RCC 7860 (cell line): ENCODE measurements at regions not wholly inside any gene's neighbourhood (a gene's known extent, or its start where the extent isn't known, plus 50 kb on each side); places are given as distances from the start of the nearest gene placed in this dataset.

Source experiments
- DNase-seq: peaks from one replicate; pipeline ENCODE4 v3.0.0-alpha.2; 2015; ENCODE audit warnings: low spot score
- FAIRE-seq: peaks from 2 replicates; lab custom pipeline; 2012; peaks lifted over from hg19 to GRCh38; lab: Jason Lieb, UNC

- FAIRE-seq: no peak
Observed at GRCh38 chr18:39699340-39699964, 2133.9 kb upstream of the CELF4 start.

GRCh38 chr18:39698436-39698835 lies 2132.8 kb upstream of the CELF4 start:
- DNase-seq (no peak), FAIRE-seq (no peak)

More at GRCh38 chr18:39699340-39699964, 2133.9 kb upstream of the CELF4 start:
- DNase-seq: no peak

DNA sequence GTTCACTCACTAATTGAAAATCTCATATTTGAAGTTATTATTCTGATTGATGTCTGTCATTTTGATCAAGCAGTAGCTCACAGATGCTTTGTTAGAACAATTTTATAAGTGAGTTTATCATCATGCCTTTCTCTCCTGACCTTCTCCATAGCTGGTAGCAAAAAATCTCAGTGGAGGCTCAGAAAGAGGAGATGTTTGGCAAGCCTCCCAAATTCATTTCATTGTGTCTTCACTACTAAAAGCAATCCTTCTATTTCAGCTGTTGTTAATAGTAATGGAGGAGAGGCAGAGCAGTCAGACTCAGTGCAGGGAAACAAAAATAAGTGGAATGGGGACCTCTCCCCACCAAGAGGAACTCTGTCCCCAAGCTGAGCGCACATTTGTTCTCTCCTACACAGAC lies 2127.8 kb upstream of the CELF4 start:
- FAIRE-seq: no peak

DNA sequence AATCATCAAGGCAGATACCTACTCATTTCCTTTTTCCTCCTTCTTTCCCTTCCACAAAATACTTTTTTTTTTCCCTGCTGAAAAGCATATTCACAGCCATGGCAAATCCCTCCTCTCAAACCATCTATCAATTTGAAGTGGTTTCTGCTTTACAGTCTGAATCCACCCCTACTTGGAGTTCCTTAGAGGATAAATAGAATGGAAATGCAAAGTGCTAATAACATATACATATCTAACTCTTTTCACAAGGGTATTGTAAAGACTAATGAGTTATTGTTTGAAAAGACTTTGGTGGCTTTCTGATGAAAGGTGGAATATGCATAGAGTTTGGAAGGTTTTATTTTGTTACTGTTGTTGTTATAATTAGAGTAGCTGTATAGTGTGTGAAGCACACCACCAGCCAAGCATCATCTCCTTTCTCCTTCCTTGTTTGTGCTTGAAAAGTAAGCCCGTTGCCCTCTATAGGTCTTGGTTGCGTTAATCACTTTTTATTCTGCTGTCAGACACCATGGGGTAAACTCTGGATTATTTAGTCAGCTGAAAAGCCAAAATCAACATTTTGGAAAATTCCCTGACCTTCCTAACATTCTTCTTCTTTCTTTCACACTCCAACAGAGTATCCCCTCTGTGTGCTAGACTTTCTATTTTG lies 2126.9 kb upstream of the CELF4 start:
- no peak for DNase-seq
- no peak for FAIRE-seq

More for the DNA sequence above, 2127.8 kb upstream of the CELF4 start:
- no peak for DNase-seq

- DNase-seq (no peak), FAIRE-seq (no peak)
Observed at GRCh38 chr18:39685303-39685902, 2119.8 kb upstream of the CELF4 start.

GRCh38 chr18:39681061-39681460 lies 2115.5 kb upstream of the CELF4 start:
- FAIRE-seq (no peak), DNase-seq (no peak)

DNA sequence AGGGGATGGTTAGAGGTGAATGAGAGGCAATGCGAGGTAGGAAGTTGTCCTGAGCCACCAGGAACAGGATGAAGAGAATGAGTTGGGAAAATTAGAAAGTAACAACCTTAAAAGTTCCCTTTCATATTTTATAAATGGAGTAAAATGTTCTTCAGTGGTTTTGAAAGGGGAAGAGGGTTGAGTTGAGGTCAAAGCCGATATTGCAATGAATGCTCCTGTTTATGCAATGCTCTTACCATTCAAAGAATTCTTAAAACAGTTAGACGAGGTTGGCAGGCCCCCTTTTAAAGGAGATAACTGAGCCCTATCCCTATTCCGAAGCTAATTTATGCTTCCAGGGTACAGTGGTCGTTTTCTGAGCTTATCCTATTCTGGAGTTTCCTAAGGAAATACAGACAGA lies 2110.3 kb upstream of the CELF4 start:
- FAIRE-seq: no peak

GRCh38 chr18:39675368-39675767 lies 2109.8 kb upstream of the CELF4 start:
- DNase-seq (no peak), FAIRE-seq (no peak)

More for the DNA sequence above, 2110.3 kb upstream of the CELF4 start:
- no peak for DNase-seq

DNA sequence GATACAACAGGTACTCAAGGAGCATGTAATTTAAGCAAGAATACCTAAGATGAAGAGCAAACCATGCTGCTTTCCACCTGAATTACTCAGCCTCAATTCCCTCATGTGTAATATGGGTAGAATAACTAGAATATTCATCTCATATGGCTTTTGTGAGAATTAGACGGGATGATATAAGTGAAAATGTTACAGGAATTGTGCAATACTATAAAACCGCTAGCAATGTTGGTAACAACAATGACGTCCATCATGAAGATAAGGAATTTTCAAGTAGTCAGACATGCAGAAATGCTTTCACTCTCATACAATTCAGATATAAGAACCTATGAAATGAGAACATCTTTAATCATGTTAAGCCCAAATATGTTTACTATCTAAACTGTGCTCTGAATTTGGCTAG lies 2106.6 kb upstream of the CELF4 start:
- DNase-seq (no peak), FAIRE-seq (no peak)

GRCh38 chr18:39667905-39668304 lies 2102.3 kb upstream of the CELF4 start:
- DNase-seq (no peak), FAIRE-seq (no peak)

DNA sequence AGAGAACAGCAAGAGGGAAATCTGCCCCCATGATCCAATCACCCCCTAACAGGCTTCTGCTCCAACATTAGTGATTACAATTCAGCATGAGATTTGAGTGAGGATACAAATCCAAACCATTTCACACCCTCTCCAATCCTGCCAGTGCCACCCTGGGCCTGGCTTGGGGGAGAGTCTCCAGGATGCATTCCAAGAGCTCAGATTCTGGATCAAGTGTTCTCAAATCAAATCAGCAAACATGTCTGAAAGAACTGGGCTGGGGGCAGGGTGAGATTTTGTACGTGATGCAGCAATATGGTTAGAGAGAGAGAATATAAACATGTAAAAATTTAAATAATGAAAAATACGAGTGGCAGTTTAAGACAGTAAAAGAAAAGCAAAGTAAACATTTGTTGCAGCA lies 2100.9 kb upstream of the CELF4 start:
- FAIRE-seq (no peak), DNase-seq (no peak)

- FAIRE-seq: no peak
- DNase-seq: no peak
Observed at GRCh38 chr18:39661856-39662366, 2096.3 kb upstream of the CELF4 start.

DNA sequence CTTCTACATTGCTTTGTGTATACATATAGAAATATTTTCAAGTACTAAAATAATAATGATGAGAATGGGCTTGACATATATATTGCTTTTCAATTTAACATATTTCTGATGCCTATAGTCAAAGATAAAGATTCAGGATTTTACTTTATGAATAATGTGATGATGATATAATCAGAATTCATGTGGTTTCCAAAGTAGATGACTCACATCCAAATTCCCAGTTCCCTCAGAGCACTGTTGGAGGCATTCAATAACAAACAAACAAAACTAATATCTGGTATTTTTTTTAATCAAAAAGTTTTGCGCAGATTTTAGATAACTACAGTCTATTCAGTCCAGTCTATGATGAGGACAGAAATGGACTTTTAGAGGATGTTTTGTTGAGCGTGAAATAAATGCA lies 2094.5 kb upstream of the CELF4 start:
- DNase-seq: no peak
- no peak for FAIRE-seq

DNA sequence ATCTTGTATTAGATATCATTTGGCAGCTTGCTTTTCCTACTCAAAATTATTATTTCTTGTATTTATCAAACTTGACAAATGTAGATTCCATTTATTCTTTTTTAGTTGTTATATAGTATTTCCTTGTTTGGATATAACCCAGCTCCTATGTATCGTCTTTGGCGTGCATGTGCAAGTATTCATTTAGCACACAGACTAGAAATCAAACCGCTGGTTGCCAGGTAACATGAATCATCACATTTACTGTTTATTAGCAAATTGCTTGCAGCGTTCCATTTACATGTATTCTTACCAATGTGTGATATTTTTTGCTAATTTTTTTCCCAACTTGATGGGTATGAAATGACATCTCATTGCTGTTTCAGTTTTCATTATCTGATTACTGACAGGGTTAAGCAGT lies 2089.7 kb upstream of the CELF4 start:
- FAIRE-seq: no peak
- DNase-seq: no peak

DNA sequence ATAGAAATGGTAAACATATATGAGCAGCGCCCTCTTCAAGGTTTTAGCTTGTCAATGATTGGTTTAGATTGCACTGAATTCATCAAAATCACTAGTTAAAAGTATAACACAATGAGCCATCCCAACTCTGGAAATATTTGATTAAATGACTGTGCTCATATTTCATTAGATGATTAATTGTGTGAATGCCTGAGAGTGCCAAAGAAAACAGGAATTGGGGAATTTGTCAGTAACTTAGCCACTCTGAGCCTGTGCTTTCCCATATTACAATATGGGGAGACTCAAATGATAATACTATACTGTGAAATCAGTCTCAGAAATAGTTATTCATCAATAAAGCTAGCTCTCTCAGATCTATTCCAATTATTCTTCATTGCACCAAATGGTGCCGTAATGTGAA lies 2087.6 kb upstream of the CELF4 start:
- FAIRE-seq (no peak), DNase-seq (no peak)

DNA sequence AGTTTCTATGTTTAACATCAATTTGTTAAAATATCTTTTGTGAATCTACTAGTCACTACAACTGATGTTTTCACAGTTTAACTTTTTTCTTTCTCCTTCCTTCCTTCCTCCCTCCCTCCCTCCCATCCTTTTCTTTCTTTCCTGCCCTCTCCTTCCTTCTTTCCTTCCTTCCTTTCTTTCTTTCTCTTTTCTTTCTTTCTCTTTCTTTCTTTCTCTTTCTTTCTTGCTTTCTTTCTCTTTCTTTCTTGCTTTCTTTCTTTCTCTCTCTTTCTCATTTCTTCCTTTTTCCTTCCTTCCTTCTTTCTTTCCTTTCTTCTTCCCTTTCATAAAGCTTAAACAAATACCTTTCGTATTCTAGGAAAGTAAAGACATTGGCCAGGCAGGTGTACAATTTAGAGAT lies 2083.0 kb upstream of the CELF4 start:
- DNase-seq: no peak
- FAIRE-seq: no peak

GRCh38 chr18:39647627-39648534 lies 2082.3 kb upstream of the CELF4 start:
- no peak for FAIRE-seq
- DNase-seq: no peak

DNA sequence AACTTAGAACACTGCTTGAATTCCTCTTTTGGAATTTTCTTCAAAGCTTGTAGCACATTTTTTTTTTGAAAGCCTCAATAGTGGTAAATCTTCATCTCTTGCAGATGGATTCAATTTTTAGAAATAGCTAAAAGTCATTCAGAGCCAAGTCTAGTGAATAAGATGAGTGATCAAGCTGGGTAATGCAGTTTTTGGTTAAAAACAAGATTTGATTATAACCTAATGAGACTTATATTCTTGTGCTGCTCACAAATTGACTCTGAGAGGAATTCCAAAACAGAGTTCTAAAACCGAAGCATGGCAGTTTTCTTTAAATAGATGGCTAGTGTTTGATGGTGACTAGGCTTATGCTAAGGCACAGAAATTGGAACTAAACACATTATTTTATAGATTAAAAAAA lies 2072.6 kb upstream of the CELF4 start:
- no peak for FAIRE-seq
- DNase-seq: no peak

DNA sequence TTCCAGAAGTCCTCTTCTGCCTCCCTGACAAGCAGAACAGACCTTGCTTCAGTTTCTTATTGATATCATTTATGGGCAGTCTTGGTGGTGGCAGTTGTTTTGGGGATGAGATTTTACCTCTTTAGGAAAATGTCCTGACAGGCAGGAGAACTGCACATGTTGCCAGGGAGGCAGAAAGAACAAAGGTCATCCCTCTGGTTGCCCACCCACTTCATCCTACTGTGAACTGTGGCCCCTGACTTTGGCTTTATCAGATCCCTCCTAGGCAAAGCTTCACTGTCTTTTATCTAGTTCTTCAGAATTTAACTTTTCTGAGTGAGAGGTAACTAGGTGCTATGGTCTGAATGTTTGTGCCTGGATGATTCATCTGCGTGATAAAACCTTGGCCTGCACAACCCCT lies 2071.3 kb upstream of the CELF4 start:
- FAIRE-seq (no peak), DNase-seq (no peak)

DNA sequence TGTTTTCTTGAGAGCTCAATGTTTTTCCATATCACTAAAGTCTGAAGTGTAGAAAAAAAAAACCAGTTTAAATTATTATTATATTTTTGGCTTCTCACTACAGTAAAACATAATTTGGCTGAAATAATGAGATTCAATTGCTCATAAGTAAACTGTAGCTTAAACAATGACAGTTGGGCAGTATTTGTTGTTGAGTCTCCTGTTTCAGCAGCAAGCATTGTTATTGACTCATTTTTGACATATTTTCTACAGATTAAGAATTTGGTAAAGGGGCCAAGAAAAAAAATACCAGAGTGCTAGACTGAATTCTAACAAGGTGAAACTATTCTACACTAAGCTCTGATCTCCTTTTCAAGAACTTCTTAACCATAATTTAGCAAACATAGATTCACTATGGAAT lies 2070.4 kb upstream of the CELF4 start:
- DNase-seq: no peak
- FAIRE-seq: no peak

DNA sequence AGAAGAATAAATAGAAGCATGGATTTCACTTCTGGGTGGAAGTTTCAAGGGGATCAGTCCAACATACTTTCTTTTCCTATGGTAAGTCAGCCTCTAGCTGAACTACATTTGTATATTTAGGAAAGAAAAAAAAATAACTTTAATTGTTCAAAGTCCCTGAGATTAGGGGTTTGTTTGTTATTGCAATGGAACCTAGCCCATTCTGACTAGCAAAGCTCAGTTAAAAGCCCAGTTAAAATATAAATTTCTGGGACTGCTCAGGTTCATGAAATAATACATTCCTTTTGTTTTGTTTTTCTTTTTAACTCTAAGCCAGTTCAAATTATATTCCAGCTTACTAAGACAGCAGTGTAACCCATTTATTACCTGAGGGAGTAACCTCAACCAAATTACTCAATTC lies 2069.6 kb upstream of the CELF4 start:
- DNase-seq (no peak), FAIRE-seq (no peak)
